ENCODE measurements at regions not wholly inside any gene's neighbourhood (a gene's known extent, or its start where the extent isn't known, plus 50 kb on each side); places are given as distances from the start of the nearest gene placed in this dataset.

DNA sequence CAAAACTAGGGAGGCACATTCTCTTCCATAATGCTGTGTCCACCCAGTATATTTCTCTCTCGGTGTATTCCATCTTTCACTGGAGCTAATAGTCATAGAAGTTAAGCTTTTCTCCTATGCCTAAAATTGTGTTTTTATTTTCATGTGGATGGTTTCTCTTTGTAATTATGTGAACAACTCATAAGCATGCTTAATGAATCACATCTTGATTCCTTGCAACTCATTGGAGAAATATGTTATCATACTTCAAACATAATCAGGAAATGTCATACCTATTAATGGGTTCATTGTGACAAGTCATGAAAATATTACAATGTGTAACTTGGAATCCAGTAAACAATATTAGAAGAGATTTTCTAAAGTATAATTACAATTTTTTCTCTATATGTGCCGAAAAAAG, 186.3 kb downstream of the SLC7A11 start:
- no peak for DNase-seq (ENCODE audit: low spot score)
- Mint-ChIP-seq H3K27ac (no peak overlapping the region), H3K27me3 (no peaks in the 10 kb centered on the region), H3K4me3 (no peak overlapping the region), H3K4me1 (ENCODE audit: low read depth in 2 of 2) (no peaks in the 10 kb centered on the region), H3K9me3 (peaks cover 5% of the 10 kb centered on the region), H3K36me3 (no peaks in the 10 kb centered on the region)
- no peak for ATAC-seq

DNA sequence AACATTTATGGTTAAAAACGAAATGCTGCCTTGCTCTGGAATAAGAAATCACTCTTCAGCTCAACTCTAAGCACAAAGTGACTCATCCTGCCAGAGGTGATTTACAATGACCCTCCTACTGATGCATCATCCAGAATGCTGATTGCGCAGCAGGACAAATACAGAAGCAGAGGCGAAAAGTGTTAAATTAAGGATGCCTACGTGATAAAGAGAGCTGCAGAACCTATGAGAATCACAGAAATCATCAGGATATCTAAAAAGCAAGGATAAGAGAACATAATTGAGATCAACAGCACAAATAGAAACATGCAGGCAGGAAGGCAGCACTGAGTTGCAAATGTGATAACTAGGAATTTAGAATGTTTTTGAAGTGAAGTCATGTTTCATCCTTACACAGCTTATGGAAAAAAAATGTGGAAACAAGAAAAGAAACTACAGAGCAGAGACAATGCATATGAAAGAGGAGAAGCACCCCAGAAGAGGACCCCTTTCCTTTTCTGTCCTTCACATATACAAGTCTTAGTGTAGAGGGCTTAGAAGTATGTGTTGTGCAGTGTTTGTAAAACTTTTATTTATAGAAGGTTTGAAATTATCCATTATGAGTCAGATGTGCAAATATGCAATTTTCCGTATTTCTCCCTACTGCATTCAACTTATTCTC, 188.4 kb downstream of the SLC7A11 start:
- no peaks in the 10 kb centered on the region for H3K36me3 Mint-ChIP-seq
- DNase-seq (ENCODE audit: low spot score) (no peak), ATAC-seq (no peak)
- H3K27me3 Mint-ChIP-seq: no peaks in the 10 kb centered on the region
- H3K4me1 Mint-ChIP-seq (ENCODE audit: low read depth in 2 of 2): no peaks in the 10 kb centered on the region
- H3K27ac Mint-ChIP-seq: no peak overlapping the region
- H3K9me3 Mint-ChIP-seq: peaks cover 2% of the 10 kb centered on the region
- H3K4me3 Mint-ChIP-seq: no peak overlapping the region

GRCh38 chr4:138052806-138053632, 189.1 kb downstream of the SLC7A11 start:
- H3K4me1 Mint-ChIP-seq (ENCODE audit: low read depth in 2 of 2): no peaks in the 10 kb centered on the region

GRCh38 chr4:138051157-138051556, 191.0 kb downstream of the SLC7A11 start:
- peaks cover 6% of the 10 kb centered on the region for H3K9me3 Mint-ChIP-seq
- H3K27ac Mint-ChIP-seq: no peak overlapping the region
- no peak overlapping the region for H3K4me3 Mint-ChIP-seq
- H3K4me1 Mint-ChIP-seq (ENCODE audit: low read depth in 2 of 2): no peaks in the 10 kb centered on the region
- DNase-seq (ENCODE audit: low spot score) (no peak), ATAC-seq (no peak)
- no peaks in the 10 kb centered on the region for H3K36me3 Mint-ChIP-seq
- no peaks in the 10 kb centered on the region for H3K27me3 Mint-ChIP-seq

More at GRCh38 chr4:138052806-138053632, 189.1 kb downstream of the SLC7A11 start:
- H3K27ac Mint-ChIP-seq: no peak overlapping the region
- H3K4me3 Mint-ChIP-seq: no peak overlapping the region
- H3K9me3 Mint-ChIP-seq: peaks cover 2% of the 10 kb centered on the region
- no peaks in the 10 kb centered on the region for H3K27me3 Mint-ChIP-seq
- no peaks in the 10 kb centered on the region for H3K36me3 Mint-ChIP-seq
- ATAC-seq (no peak), DNase-seq (ENCODE audit: low spot score) (no peak)

GRCh38 chr4:138050601-138051000, 191.5 kb downstream of the SLC7A11 start:
- H3K4me3 Mint-ChIP-seq: no peak overlapping the region
- no peaks in the 10 kb centered on the region for H3K36me3 Mint-ChIP-seq
- no peaks in the 10 kb centered on the region for H3K4me1 Mint-ChIP-seq (ENCODE audit: low read depth in 2 of 2)
- peaks cover 6% of the 10 kb centered on the region for H3K9me3 Mint-ChIP-seq
- no peak for ATAC-seq
- DNase-seq (ENCODE audit: low spot score): no peak
- H3K27ac Mint-ChIP-seq: no peak overlapping the region
- H3K27me3 Mint-ChIP-seq: no peaks in the 10 kb centered on the region

DNA sequence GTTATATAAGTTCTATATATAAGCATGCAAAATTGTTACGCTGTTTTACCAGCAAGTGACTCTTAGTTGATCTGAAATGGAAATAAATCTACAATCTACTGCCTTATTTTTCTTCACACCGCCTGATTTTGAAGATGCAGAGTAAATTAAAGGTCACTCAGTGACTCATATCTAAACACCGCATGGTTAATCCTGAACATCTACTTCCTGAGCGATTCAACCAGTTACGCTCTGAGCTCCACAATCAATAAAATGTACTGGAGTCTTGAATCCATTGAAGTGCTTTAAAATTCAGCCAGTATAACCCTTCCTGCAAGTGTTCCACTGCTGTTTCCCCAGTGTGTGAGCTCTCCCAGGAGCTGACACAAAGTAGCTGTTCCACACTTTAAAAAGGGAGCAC, 192.8 kb downstream of the SLC7A11 start:
- no peak for ATAC-seq

GRCh38 chr4:138047290-138047689, 194.9 kb downstream of the SLC7A11 start:
- H3K27me3 Mint-ChIP-seq: no peaks in the 10 kb centered on the region
- peaks cover 3% of the 10 kb centered on the region for H3K9me3 Mint-ChIP-seq
- no peak overlapping the region for H3K27ac Mint-ChIP-seq
- no peak overlapping the region for H3K4me3 Mint-ChIP-seq
- ATAC-seq: no peak
- DNase-seq (ENCODE audit: low spot score): no peak
- H3K4me1 Mint-ChIP-seq (ENCODE audit: low read depth in 2 of 2): no peaks in the 10 kb centered on the region
- H3K36me3 Mint-ChIP-seq: no peaks in the 10 kb centered on the region

More for the DNA sequence above, 192.8 kb downstream of the SLC7A11 start:
- no peaks in the 10 kb centered on the region for H3K4me1 Mint-ChIP-seq (ENCODE audit: low read depth in 2 of 2)
- no peak for DNase-seq (ENCODE audit: low spot score)
- H3K27me3 Mint-ChIP-seq: no peaks in the 10 kb centered on the region
- H3K27ac Mint-ChIP-seq: no peak overlapping the region
- H3K36me3 Mint-ChIP-seq: no peaks in the 10 kb centered on the region
- H3K9me3 Mint-ChIP-seq: peaks cover 6% of the 10 kb centered on the region
- H3K4me3 Mint-ChIP-seq: no peak overlapping the region

DNA sequence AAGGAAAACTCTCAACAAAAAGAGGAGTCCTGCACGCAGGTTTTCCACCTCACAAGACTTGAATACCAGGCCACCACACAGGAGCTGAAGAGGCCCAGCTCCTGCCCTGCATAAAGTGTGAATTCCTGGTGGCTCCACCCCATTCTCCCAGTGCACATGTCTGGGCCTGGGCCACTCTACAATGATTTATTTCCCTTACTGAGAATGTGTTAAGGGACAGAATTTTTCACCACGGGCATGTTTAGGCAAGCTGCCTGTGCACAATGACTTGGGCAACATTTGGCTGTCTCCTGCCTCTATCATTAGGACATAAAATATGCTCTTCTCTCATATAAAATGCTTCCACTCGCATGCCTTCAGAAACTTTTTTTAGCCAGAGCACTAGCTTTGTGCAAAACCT, 197.1 kb downstream of the SLC7A11 start:
- peaks cover 3% of the 10 kb centered on the region for H3K9me3 Mint-ChIP-seq
- no peak overlapping the region for H3K4me3 Mint-ChIP-seq
- H3K36me3 Mint-ChIP-seq: no peaks in the 10 kb centered on the region
- DNase-seq (ENCODE audit: low spot score) (no peak), ATAC-seq (no peak)
- no peak overlapping the region for H3K27ac Mint-ChIP-seq
- H3K27me3 Mint-ChIP-seq: no peaks in the 10 kb centered on the region
- no peaks in the 10 kb centered on the region for H3K4me1 Mint-ChIP-seq (ENCODE audit: low read depth in 2 of 2)

GRCh38 chr4:138039010-138039409, 203.1 kb downstream of the SLC7A11 start:
- ATAC-seq: no peak
- Mint-ChIP-seq H3K4me3 (no peak overlapping the region), H3K36me3 (no peaks in the 10 kb centered on the region), H3K4me1 (ENCODE audit: low read depth in 2 of 2) (no peaks in the 10 kb centered on the region), H3K27ac (no peak overlapping the region), H3K27me3 (no peaks in the 10 kb centered on the region), H3K9me3 (no peaks in the 10 kb centered on the region)
- no peak for DNase-seq (ENCODE audit: low spot score)

DNA sequence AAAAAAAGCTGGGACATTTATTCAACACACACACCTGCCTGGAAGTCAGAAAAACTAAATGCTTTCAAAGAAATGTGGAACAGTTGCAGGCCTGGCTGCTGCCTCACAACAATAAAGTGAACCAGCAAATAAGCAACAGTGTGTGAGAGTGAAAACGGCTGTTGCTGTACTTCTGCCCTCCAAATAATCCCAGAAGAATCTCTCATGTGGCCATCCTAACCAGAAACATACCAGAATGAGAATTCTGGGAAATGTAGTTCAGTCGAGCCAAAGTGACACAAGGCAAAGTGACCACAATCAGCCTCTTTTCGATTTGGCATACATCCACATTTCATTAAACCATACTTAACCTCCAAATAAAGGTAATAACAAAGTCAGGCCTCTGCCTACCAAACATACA, 204.5 kb downstream of the SLC7A11 start:
- no peaks in the 10 kb centered on the region for H3K36me3 Mint-ChIP-seq
- H3K4me3 Mint-ChIP-seq: no peak overlapping the region
- no peaks in the 10 kb centered on the region for H3K4me1 Mint-ChIP-seq (ENCODE audit: low read depth in 2 of 2)
- H3K9me3 Mint-ChIP-seq: no peaks in the 10 kb centered on the region
- DNase-seq (ENCODE audit: low spot score) (no peak), ATAC-seq (no peak)
- H3K27ac Mint-ChIP-seq: no peak overlapping the region
- no peaks in the 10 kb centered on the region for H3K27me3 Mint-ChIP-seq

DNA sequence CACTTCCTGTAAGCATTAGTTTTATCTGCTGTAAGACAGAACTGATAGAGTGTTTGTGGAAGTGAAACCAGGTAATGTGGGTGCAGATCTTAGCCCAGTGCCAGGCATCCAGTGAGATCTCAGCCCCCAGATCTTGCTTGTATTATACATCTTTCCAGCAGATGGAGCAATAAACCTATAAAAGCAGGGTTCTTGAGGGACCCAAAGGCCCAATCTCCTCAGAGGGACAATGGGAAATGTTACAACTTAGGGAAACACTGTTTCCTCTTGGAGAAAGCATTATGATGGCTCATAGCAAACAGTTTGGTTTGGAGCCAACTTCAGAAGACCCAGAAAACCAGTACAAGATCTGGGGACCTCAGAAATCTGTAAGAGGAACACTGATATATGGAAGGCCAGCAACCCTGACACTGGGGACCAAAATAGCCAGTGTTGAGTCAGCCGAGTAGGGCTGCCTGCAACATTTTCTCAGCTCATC, 206.3 kb downstream of the SLC7A11 start:
- Mint-ChIP-seq H3K4me1 (ENCODE audit: low read depth in 2 of 2) (no peaks in the 10 kb centered on the region), H3K27ac (no peak overlapping the region), H3K4me3 (no peak overlapping the region), H3K36me3 (no peaks in the 10 kb centered on the region), H3K27me3 (no peaks in the 10 kb centered on the region), H3K9me3 (no peaks in the 10 kb centered on the region)
- ATAC-seq: no peak
- no peak for DNase-seq (ENCODE audit: low spot score)

DNA sequence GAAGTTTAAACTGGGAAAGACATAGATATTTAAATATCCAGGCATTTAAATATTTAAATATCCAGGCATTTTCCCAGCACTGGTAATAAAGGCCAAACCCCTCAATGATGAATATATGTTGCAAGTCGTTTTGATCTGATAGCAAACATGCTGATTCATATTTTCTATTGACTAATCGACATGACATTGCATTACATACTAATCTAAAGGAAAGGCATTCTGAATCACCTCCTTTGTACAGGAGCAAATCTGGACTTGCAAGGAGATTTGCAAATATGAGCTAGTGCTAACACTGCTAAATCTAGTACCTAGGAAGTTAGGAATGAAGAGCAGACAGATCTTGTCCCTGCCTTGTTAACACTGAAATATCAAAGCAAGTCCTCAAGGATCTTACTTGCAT, 207.3 kb downstream of the SLC7A11 start:
- H3K4me3 Mint-ChIP-seq: no peak overlapping the region
- H3K4me1 Mint-ChIP-seq (ENCODE audit: low read depth in 2 of 2): no peaks in the 10 kb centered on the region
- DNase-seq (ENCODE audit: low spot score) (no peak), ATAC-seq (no peak)
- H3K9me3 Mint-ChIP-seq: no peaks in the 10 kb centered on the region
- no peak overlapping the region for H3K27ac Mint-ChIP-seq
- H3K27me3 Mint-ChIP-seq: no peaks in the 10 kb centered on the region
- no peaks in the 10 kb centered on the region for H3K36me3 Mint-ChIP-seq

DNA sequence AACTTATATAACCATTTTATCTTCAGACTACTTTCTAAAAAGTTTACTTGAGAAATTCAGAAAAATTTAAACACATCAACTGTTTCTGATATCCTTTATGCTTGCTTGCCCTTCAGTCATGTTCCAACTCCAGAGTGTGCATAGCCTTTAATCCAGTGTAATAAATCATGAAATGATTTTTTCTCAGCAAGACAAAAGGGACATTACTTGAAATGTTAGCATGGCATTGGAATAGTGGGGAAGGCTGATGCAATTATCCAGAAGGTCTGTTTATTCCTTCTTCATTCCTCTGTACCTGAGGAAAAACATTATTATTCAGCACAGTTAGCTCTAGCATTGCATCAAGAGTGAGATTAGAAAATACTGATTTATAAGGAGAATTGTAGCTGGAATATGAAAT, 209.9 kb downstream of the SLC7A11 start:
- no peaks in the 10 kb centered on the region for H3K27me3 Mint-ChIP-seq
- no peaks in the 10 kb centered on the region for H3K9me3 Mint-ChIP-seq
- no peak overlapping the region for H3K4me3 Mint-ChIP-seq
- H3K27ac Mint-ChIP-seq: no peak overlapping the region
- H3K4me1 Mint-ChIP-seq (ENCODE audit: low read depth in 2 of 2): no peaks in the 10 kb centered on the region
- no peak for ATAC-seq
- H3K36me3 Mint-ChIP-seq: no peaks in the 10 kb centered on the region
- no peak for DNase-seq (ENCODE audit: low spot score)

- no peaks in the 10 kb centered on the region for H3K27me3 Mint-ChIP-seq
- no peak overlapping the region for H3K4me3 Mint-ChIP-seq
- ATAC-seq (no peak), DNase-seq (ENCODE audit: low spot score) (no peak)
- H3K27ac Mint-ChIP-seq: no peak overlapping the region
- H3K36me3 Mint-ChIP-seq: no peaks in the 10 kb centered on the region
- no peaks in the 10 kb centered on the region for H3K9me3 Mint-ChIP-seq
- H3K4me1 Mint-ChIP-seq (ENCODE audit: low read depth in 2 of 2): no peaks in the 10 kb centered on the region
Observed at GRCh38 chr4:138030375-138030774, 211.8 kb downstream of the SLC7A11 start.
